Fibroblast of lung (primary cell): ENCODE measurements at regions not wholly inside any gene's neighbourhood (a gene's known extent, or its start where the extent isn't known, plus 50 kb on each side); places are given as distances from the start of the nearest gene placed in this dataset.

ENCODE experiments used
- CTCF ChIP-seq, 2 donors: IDR thresholded peaks in 1 of 2; conservative IDR thresholded peaks in 1 of 2; 1 replicate in 1 of 2; 2 replicates in 1 of 2; pipeline ENCODE4 v1.5.1; 2011 to 2012; ENCODE audit warnings: low read length in 2 of 2, control low read depth in 1 of 2, inconsistent platforms in 1 of 2, low read depth in 1 of 2, mild to moderate bottlenecking in 1 of 2
- EZH2 ChIP-seq: IDR thresholded peaks from 2 replicates; pipeline ENCODE4 v1.5.1; 2012; ENCODE audit warnings: low read length, control low read depth, mild to moderate bottlenecking; ENCODE audit errors: missing control alignments

- TF ChIP-seq CTCF (conservative IDR thresholded peaks at IDR 0.05 in 1 of 2, IDR thresholded peaks at IDR 0.05 in 1 of 2; ENCODE audit: low read depth in 1 of 2, low read length in 2 of 2) (no peak), EZH2 (no peak)
Observed at GRCh38 chr1:239125893-239126292, 260.5 kb upstream of the CHRM3 start.
